Adipocyte (in vitro differentiated cells): ENCODE measurements at regions not wholly inside any gene's neighbourhood (a gene's known extent, or its start where the extent isn't known, plus 50 kb on each side); places are given as distances from the start of the nearest gene placed in this dataset.

Experiments
- DNase-seq: peaks from one replicate; pipeline ENCODE4 v3.0.0-alpha.2; 2015; ENCODE audit warnings: low read depth
- H3K27me3 ChIP-seq: replicated peaks from 2 replicates; pipeline ENCODE4 v1.7.0; 2013; ENCODE audit warnings: mild to moderate bottlenecking, low read length, moderate library complexity; ENCODE audit not compliant: control insufficient read depth, insufficient read depth
- H3K36me3 ChIP-seq: 2 replicates; pipeline ENCODE4 v1.7.0; 2013; ENCODE audit warnings: low read length, mild to moderate bottlenecking, moderate library complexity; ENCODE audit not compliant: control insufficient read depth, insufficient read depth, severe bottlenecking
- H3K4me1 ChIP-seq: 2 replicates; pipeline ENCODE4 v1.7.0; 2013; ENCODE audit warnings: mild to moderate bottlenecking, low read length, moderate library complexity; ENCODE audit not compliant: control insufficient read depth, insufficient read depth
- H3K4me3 ChIP-seq: 2 replicates; pipeline ENCODE4 v1.7.0; 2013; ENCODE audit warnings: mild to moderate bottlenecking, low read length, moderate library complexity
- H3K9ac ChIP-seq: 2 replicates; pipeline ENCODE4 v1.7.0; 2013; ENCODE audit warnings: mild to moderate bottlenecking, low read length, moderate library complexity
- H3K9me3 ChIP-seq: 2 replicates; pipeline ENCODE4 v1.7.0; 2013; ENCODE audit warnings: mild to moderate bottlenecking, low read length, moderate library complexity; ENCODE audit not compliant: control insufficient read depth

DNA sequence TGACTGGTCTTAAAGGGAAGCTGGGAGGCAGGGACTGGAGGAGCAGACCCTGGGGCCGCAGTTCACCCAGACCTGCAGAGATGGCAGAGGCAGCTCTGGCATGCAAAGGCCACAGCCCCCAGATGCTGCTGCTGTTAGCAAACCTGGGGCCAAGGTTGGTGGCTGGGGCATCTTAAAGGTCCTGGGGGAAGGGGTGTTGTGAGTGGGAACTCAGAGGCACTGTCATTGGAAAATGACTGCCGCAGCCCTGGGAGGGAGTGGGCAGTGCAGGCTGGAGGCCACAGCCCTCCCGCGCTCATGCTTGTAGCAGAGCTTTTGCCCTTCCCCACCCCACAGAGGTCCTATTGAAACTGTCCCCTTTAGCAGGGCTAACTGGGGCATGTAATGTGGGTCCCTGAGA is 111.8 kb downstream of the CTTN start:
- no peaks in the 10 kb centered on the region for H3K36me3 ChIP-seq
- H3K4me1 ChIP-seq, result no peaks in the 10 kb centered on the region
- DNase-seq, result no peak
- H3K9ac ChIP-seq, result no peak overlapping the region
- H3K27me3 ChIP-seq, result no peaks in the 10 kb centered on the region
- no peak overlapping the region for H3K4me3 ChIP-seq
- H3K9me3 ChIP-seq, result peaks cover 17% of the 10 kb centered on the region

GRCh38 chr11:70510571-70510970 is 112.2 kb downstream of the CTTN start:
- no peaks in the 10 kb centered on the region for H3K27me3 ChIP-seq
- peaks cover 17% of the 10 kb centered on the region for H3K9me3 ChIP-seq
- no peaks in the 10 kb centered on the region for H3K36me3 ChIP-seq
- no peak for DNase-seq
- H3K4me3 ChIP-seq, result no peak overlapping the region
- no peaks in the 10 kb centered on the region for H3K4me1 ChIP-seq
- H3K9ac ChIP-seq, result no peak overlapping the region

- Histone ChIP-seq H3K9me3 (peaks cover 17% of the 10 kb centered on the region), H3K4me1 (no peaks in the 10 kb centered on the region), H3K27me3 (no peaks in the 10 kb centered on the region), H3K36me3 (no peaks in the 10 kb centered on the region), H3K4me3 (no peak overlapping the region), H3K9ac (no peak overlapping the region)
- DNase-seq, result no peak
These were observed 113.0 kb downstream of the CTTN start for GRCh38 chr11:70511345-70511744.

GRCh38 chr11:70512716-70513115 is 114.4 kb downstream of the CTTN start:
- DNase-seq, result no peak
- Histone ChIP-seq H3K4me3 (no peak overlapping the region), H3K9ac (no peak overlapping the region), H3K4me1 (no peaks in the 10 kb centered on the region), H3K36me3 (no peaks in the 10 kb centered on the region), H3K9me3 (peaks cover 17% of the 10 kb centered on the region), H3K27me3 (no peaks in the 10 kb centered on the region)

GRCh38 chr11:70517203-70517602 is 118.9 kb downstream of the CTTN start:
- no peak for DNase-seq
- no peak overlapping the region for H3K4me3 ChIP-seq
- H3K27me3 ChIP-seq, result peaks cover 12% of the 10 kb centered on the region
- H3K9me3 ChIP-seq, result peaks cover 13% of the 10 kb centered on the region
- no peaks in the 10 kb centered on the region for H3K36me3 ChIP-seq
- H3K9ac ChIP-seq, result no peak overlapping the region
- H3K4me1 ChIP-seq, result no peaks in the 10 kb centered on the region

GRCh38 chr11:70517988-70518907 is 119.9 kb downstream of the CTTN start:
- H3K9me3 ChIP-seq, result peaks cover 2% of the 10 kb centered on the region
- no peak overlapping the region for H3K4me3 ChIP-seq
- DNase-seq, result peak; percentile 65
- H3K27me3 ChIP-seq, result peaks cover 17% of the 10 kb centered on the region
- no peaks in the 10 kb centered on the region for H3K4me1 ChIP-seq
- no peak overlapping the region for H3K9ac ChIP-seq
- H3K36me3 ChIP-seq, result no peaks in the 10 kb centered on the region

GRCh38 chr11:70519117-70519516 is 120.8 kb downstream of the CTTN start:
- no peak overlapping the region for H3K4me3 ChIP-seq
- DNase-seq, result no peak
- no peaks in the 10 kb centered on the region for H3K9me3 ChIP-seq
- no peak overlapping the region for H3K9ac ChIP-seq
- peaks cover 17% of the 10 kb centered on the region for H3K27me3 ChIP-seq
- no peaks in the 10 kb centered on the region for H3K36me3 ChIP-seq
- H3K4me1 ChIP-seq, result no peaks in the 10 kb centered on the region

- Histone ChIP-seq H3K4me1 (no peaks in the 10 kb centered on the region), H3K36me3 (no peaks in the 10 kb centered on the region), H3K27me3 (peaks cover 17% of the 10 kb centered on the region), H3K4me3 (no peak overlapping the region), H3K9ac (no peak overlapping the region), H3K9me3 (no peaks in the 10 kb centered on the region)
- no peak for DNase-seq
These were observed 123.4 kb downstream of the CTTN start for GRCh38 chr11:70521475-70522308.

DNA sequence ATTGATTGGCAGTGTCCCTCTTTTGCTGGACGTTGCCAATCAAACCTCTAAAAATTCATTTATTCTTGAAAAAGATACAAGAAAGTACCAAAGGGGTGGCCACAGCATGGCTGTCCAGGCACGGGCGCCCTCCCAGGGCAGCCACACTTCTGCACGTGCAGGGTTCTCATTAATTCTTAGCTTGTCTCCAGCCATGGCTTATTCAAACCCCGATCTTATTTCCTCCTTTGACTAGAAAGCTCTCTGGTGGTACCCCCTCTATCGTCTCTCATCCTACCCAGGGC is 123.9 kb downstream of the CTTN start:
- Histone ChIP-seq H3K4me1 (no peaks in the 10 kb centered on the region), H3K9me3 (no peaks in the 10 kb centered on the region), H3K27me3 (peaks cover 17% of the 10 kb centered on the region), H3K36me3 (no peaks in the 10 kb centered on the region), H3K9ac (no peak overlapping the region), H3K4me3 (no peak overlapping the region)
- DNase-seq, result no peak

GRCh38 chr11:70522593-70523311 is 124.4 kb downstream of the CTTN start:
- Histone ChIP-seq H3K27me3 (peaks cover 17% of the 10 kb centered on the region), H3K9ac (no peak overlapping the region), H3K36me3 (no peaks in the 10 kb centered on the region), H3K4me1 (no peaks in the 10 kb centered on the region), H3K9me3 (no peaks in the 10 kb centered on the region), H3K4me3 (no peak overlapping the region)
- DNase-seq, result no peak
